GM21737 (cell line): ENCODE measurements at regions not wholly inside any gene's neighbourhood (a gene's known extent, or its start where the extent isn't known, plus 50 kb on each side); places are given as distances from the start of the nearest gene placed in this dataset.
"Not testable (repeated sequence)": the region's sequence is repeated elsewhere in the genome, so short reads cannot be mapped to it uniquely, and the experiment has no call there.

Experiments
- ATAC-seq: cut with Tn5 transposase; IDR thresholded peaks from one replicate; pipeline ENCODE4 v1.9.1; 2021; ENCODE audit warnings: mild to moderate bottlenecking, moderate library complexity; ENCODE audit not compliant: unreplicated experiment

- ATAC-seq: no peak
Measured at GRCh38 chr3:26058901-26059321, 269.0 kb downstream of the OXSM start.

- no peak for ATAC-seq
Measured at GRCh38 chr3:26061947-26062346, 272.1 kb downstream of the OXSM start.

- ATAC-seq: no peak
Measured at GRCh38 chr3:26064297-26064696, 274.4 kb downstream of the OXSM start.

- ATAC-seq: no peak
Measured at GRCh38 chr3:26068890-26069289, 279.0 kb downstream of the OXSM start.

- no peak for ATAC-seq
Measured at GRCh38 chr3:26070854-26071253, 281.0 kb downstream of the OXSM start.

- ATAC-seq: no peak
Measured at GRCh38 chr3:26074080-26074479, 284.2 kb downstream of the OXSM start.

GRCh38 chr3:26078539-26078938 lies 288.6 kb downstream of the OXSM start:
- no peak for ATAC-seq

GRCh38 chr3:26081166-26081565 lies 291.3 kb downstream of the OXSM start:
- ATAC-seq: no peak

- no peak for ATAC-seq
Measured at GRCh38 chr3:26081806-26082205, 291.9 kb downstream of the OXSM start.

- no peak for ATAC-seq
Measured at GRCh38 chr3:26082911-26083310, 293.0 kb downstream of the OXSM start.

GRCh38 chr3:26084629-26085028 lies 294.7 kb downstream of the OXSM start:
- no peak for ATAC-seq

GRCh38 chr3:26087751-26088150 lies 297.9 kb downstream of the OXSM start:
- no peak for ATAC-seq

- ATAC-seq: no peak
Measured at GRCh38 chr3:26089249-26089648, 299.4 kb downstream of the OXSM start.

GRCh38 chr3:26090589-26090988 lies 300.7 kb downstream of the OXSM start:
- no peak for ATAC-seq

- no peak for ATAC-seq
Measured at GRCh38 chr3:26091096-26091495, 301.2 kb downstream of the OXSM start.

GRCh38 chr3:26091626-26092025 lies 301.7 kb downstream of the OXSM start:
- ATAC-seq: no peak

GRCh38 chr3:26097111-26097510 lies 307.2 kb downstream of the OXSM start:
- ATAC-seq: not testable (repeated sequence)

GRCh38 chr3:26099692-26100091 lies 309.8 kb downstream of the OXSM start:
- no peak for ATAC-seq

GRCh38 chr3:26100176-26100575 lies 310.3 kb downstream of the OXSM start:
- no peak for ATAC-seq

- ATAC-seq: no peak
Measured at GRCh38 chr3:26102376-26102775, 312.5 kb downstream of the OXSM start.

GRCh38 chr3:26104851-26105251 lies 315.0 kb downstream of the OXSM start:
- ATAC-seq: no peak

- ATAC-seq: no peak
Measured at GRCh38 chr3:26105261-26105660, 315.4 kb downstream of the OXSM start.

- no peak for ATAC-seq
Measured at GRCh38 chr3:26106228-26106627, 316.3 kb downstream of the OXSM start.
